Astrocyte of the cerebellum (primary cell): ENCODE measurements at regions not wholly inside any gene's neighbourhood (a gene's known extent, or its start where the extent isn't known, plus 50 kb on each side); places are given as distances from the start of the nearest gene placed in this dataset.

ENCODE experiments used
- DNase-seq: peaks from one replicate; pipeline ENCODE4 v3.0.0-alpha.2; 2011; ENCODE audit warnings: low read depth
- H3K4me3 ChIP-seq: 2 replicates; pipeline ENCODE4 v1.5.1; 2011; ENCODE audit warnings: mild to moderate bottlenecking, low read depth, low read length, moderate library complexity
- CTCF ChIP-seq: IDR thresholded peaks from 2 replicates; pipeline ENCODE4 v1.5.1; 2012; ENCODE audit warnings: low read length, low read depth, moderate library complexity, mild to moderate bottlenecking; ENCODE audit errors: missing control alignments
- in situ Hi-C: cut with HindIII; loops from 2 replicates; pipeline ENCODE4 v1.10.0; 2017; ENCODE audit warnings: low sequenced_read_pairs

DNA sequence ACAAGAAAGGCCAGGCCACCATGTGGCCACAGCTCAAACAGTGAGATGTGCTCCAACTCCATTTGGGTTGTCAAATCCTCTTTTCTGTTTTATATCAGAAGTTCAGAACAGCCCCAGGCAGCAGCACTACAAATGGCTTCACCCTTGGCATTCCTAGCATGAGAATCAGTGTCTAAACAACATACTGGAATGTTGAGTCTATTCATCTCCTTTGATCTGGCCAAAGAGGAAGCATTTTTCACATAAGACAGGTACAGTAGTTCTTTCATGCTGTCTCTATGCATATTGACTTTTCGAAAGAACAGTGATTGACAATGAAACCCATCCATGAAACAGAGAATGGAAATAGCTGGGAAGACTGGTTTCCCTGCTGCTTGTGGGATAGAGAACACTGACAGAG is 289.5 kb downstream of the USP46 start:
- no peak for TF ChIP-seq CTCF
- in situ Hi-C loops, result no loop called here
- H3K4me3 ChIP-seq, result no peak overlapping the region
- no peak for DNase-seq

GRCh38 chr4:52370576-52370975 is 288.5 kb downstream of the USP46 start:
- in situ Hi-C loops, result no loop called here
- no peak for TF ChIP-seq CTCF
- H3K4me3 ChIP-seq, result no peak overlapping the region
- DNase-seq, result no peak

DNA sequence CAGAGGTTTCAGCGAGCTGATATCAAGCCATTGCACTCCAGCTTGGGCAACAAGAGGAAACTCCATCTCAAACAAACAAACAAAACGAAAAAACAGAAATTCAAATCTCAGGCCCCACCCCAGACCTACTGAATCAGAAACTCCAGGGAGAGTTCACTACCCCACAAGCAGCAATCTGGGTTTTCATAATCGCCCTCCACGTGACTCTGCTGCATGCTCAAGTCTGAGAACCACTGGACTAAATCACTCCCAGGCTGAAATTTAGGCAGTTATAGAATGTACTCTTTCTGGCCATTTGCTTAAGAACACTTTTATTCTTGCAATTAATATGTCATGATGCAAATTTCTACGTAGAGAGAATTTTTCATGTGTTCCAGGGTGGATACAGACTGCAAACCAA is 287.3 kb downstream of the USP46 start:
- in situ Hi-C loops, result no loop called here
- no peak for DNase-seq
- H3K4me3 ChIP-seq, result no peak overlapping the region
- no peak for TF ChIP-seq CTCF

DNA sequence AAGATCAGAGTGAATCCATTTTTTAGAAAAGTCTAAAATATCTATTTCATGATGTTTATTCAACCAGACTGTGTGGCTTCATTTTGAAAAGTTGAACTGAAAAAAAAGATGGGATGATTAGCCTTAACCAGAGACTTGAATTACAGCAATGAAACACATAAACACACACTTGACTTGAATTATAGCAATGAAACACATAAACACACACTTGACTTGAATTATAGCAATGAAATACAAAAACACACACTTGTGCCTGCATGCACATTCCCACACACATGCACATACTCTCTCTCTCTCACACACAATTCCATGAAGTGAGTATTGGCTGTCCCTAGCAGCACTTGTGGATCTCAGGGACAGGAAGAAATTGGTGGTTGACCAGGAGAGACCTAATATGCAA is 286.8 kb downstream of the USP46 start:
- H3K4me3 ChIP-seq, result no peak overlapping the region
- no peak for DNase-seq
- TF ChIP-seq CTCF, result no peak
- in situ Hi-C loops, result no loop called here

DNA sequence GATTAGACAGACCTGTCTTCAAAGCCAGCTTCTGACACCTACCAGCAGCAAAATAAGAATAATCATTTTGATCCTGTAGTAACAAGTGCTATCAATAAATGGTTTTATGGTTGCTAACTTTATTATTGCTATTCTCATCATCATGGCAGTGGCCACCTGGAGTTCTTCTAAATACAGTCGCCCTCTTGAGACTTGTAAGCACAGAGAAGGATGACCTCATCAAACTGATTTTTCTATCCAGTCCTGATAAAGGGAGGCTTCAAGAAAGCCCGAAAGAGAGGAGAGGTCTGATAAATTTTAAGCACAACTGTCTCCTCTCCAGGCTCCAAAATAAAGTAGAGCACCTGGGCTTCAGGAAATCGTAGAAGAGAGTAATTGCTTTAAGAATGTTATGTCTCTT is 286.4 kb downstream of the USP46 start:
- in situ Hi-C loops, result no loop called here
- no peak for TF ChIP-seq CTCF

GRCh38 chr4:52373650-52374049 is 285.5 kb downstream of the USP46 start:
- TF ChIP-seq CTCF, result no peak
- DNase-seq, result no peak
- no peak overlapping the region for H3K4me3 ChIP-seq
- in situ Hi-C loops, result no loop called here

More for the DNA sequence above, 286.4 kb downstream of the USP46 start:
- H3K4me3 ChIP-seq, result no peak overlapping the region
- no peak for DNase-seq

DNA sequence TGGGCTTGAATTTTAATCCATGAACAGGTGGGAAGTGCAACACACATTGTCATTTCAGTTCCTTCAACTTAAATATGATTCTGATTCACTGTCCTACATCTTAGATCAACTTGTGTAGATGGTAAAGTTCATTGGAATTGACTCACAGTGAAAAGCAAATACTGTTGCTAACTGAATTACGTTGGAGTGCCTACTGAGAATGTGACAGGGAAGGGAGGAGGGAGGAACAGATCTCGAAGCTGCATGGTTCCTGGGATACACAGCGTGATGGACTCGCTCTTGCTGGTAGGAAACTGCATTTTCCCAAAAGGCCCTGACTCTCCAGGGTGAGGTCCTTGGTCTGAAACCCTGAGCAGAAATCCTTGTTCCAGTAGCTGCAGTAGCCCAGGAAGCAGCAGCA is 284.2 kb downstream of the USP46 start:
- in situ Hi-C loops, result no loop called here
- no peak for DNase-seq
- no peak for TF ChIP-seq CTCF
- no peak overlapping the region for H3K4me3 ChIP-seq
